CD14-positive monocyte (primary cell): ENCODE measurements at regions not wholly inside any gene's neighbourhood (a gene's known extent, or its start where the extent isn't known, plus 50 kb on each side); places are given as distances from the start of the nearest gene placed in this dataset.

ENCODE experiments used
- DNase-seq, 3 donors: peaks; one replicate each; pipeline ENCODE4 v3.0.0-alpha.2; 2011 to 2022
- H2AFZ ChIP-seq: 2 replicates; pipeline ENCODE4 v1.6.0; 2012; ENCODE audit warnings: mild to moderate bottlenecking, low read depth, low read length, inconsistent platforms; ENCODE audit not compliant: insufficient read depth, poor library complexity, severe bottlenecking
- H3K27ac ChIP-seq, 2 donors: 1 replicate in 1 of 2; 2 replicates in 1 of 2; pipeline ENCODE4 v1.5.1; 2012 to 2013; ENCODE audit warnings: low read length in 2 of 2, control low read depth in 1 of 2, inconsistent platforms in 1 of 2, low read depth in 1 of 2, mild to moderate bottlenecking in 1 of 2
- H3K27me3 ChIP-seq, 2 donors: one replicate each; pipeline versions ENCODE4 v1.6.0 to v1.6.1; 2011 to 2013; ENCODE audit warnings: low read length in 2 of 2; ENCODE audit not compliant: control insufficient read depth in 2 of 2, insufficient read depth in 2 of 2
- H3K36me3 ChIP-seq, 2 donors: replicated peaks in 1 of 2; 1 replicate in 1 of 2; 2 replicates in 1 of 2; pipeline versions ENCODE4 v1.5.1 to v1.6.1; 2012 to 2013; ENCODE audit warnings: low read length in 2 of 2, control low read depth in 1 of 2, inconsistent platforms in 1 of 2, mild to moderate bottlenecking in 1 of 2; ENCODE audit not compliant: insufficient read depth in 2 of 2, control insufficient read depth in 1 of 2
- H3K4me1 ChIP-seq, 2 donors: 1 replicate in 1 of 2; 2 replicates in 1 of 2; pipeline versions ENCODE4 v1.5.1 to v1.6.1; 2012 to 2013; ENCODE audit warnings: low read length in 2 of 2, control low read depth in 1 of 2, inconsistent platforms in 1 of 2, mild to moderate bottlenecking in 1 of 2, moderate library complexity in 1 of 2; ENCODE audit not compliant: insufficient read depth in 2 of 2, control insufficient read depth in 1 of 2
- H3K4me2 ChIP-seq: replicated peaks from 2 replicates; pipeline ENCODE3; 2012; ENCODE audit warnings: low read length, moderate library complexity, mild to moderate bottlenecking; ENCODE audit not compliant: poor library complexity, severe bottlenecking; ENCODE audit errors: extremely low read depth
- H3K4me3 ChIP-seq, 3 experiments: fragments of 200-600 bp in 1 of 3; sonication (generic) in 1 of 3; replicated peaks in 1 of 3; 1 replicate in 2 of 3; 2 replicates in 1 of 3; pipeline ENCODE4 v1.5.1; 2011 to 2013; ENCODE audit warnings: low read length in 3 of 3, mild to moderate bottlenecking in 3 of 3, control low read depth in 2 of 3, low read depth in 2 of 3, inconsistent platforms in 1 of 3, moderate library complexity in 1 of 3
- H3K79me2 ChIP-seq: 2 replicates; pipeline ENCODE4 v1.6.0; 2012; ENCODE audit warnings: mild to moderate bottlenecking, control low read depth, inconsistent platforms, low read length, moderate library complexity; ENCODE audit not compliant: insufficient read depth
- H3K9ac ChIP-seq: 2 replicates; pipeline ENCODE4 v1.6.0; 2017; ENCODE audit warnings: low read length, mild to moderate bottlenecking; ENCODE audit not compliant: insufficient read depth, poor library complexity, severe bottlenecking
- H3K9me3 ChIP-seq, 2 donors: replicated peaks in 1 of 2; 1 replicate in 1 of 2; 2 replicates in 1 of 2; pipeline versions ENCODE4 v1.5.1 to v1.6.1; 2012 to 2013; ENCODE audit warnings: low read length in 2 of 2, control low read depth in 1 of 2; ENCODE audit not compliant: control insufficient read depth in 1 of 2, insufficient read depth in 1 of 2
- H4K20me1 ChIP-seq: 2 replicates; pipeline ENCODE4 v1.6.0; 2012; ENCODE audit warnings: mild to moderate bottlenecking, low read length, control low read depth, moderate library complexity; ENCODE audit not compliant: insufficient read depth
- H3K27ac Mint-ChIP-seq, 7 donors: one replicate each; pipeline ENCODE4 v1.8.0; 2020; ENCODE audit warnings: mild to moderate bottlenecking in 7 of 7, mixed read lengths in 7 of 7, moderate library complexity in 6 of 7, inconsistent platforms in 2 of 7
- H3K27me3 Mint-ChIP-seq, 3 donors: one replicate each; pipeline ENCODE4 v1.8.0; 2021 to 2022; ENCODE audit warnings: low read depth in 3 of 3, mild to moderate bottlenecking in 3 of 3, mixed read lengths in 3 of 3, moderate library complexity in 3 of 3, inconsistent platforms in 1 of 3
- H3K36me3 Mint-ChIP-seq, 2 donors: one replicate each; pipeline ENCODE4 v1.8.0; 2020; ENCODE audit warnings: mixed read lengths in 2 of 2, inconsistent platforms in 1 of 2, mild to moderate bottlenecking in 1 of 2
- H3K4me1 Mint-ChIP-seq: one replicate; pipeline ENCODE4 v1.8.0; 2020; ENCODE audit warnings: mild to moderate bottlenecking, mixed read lengths
- H3K4me3 Mint-ChIP-seq, 2 donors: one replicate each; pipeline ENCODE4 v1.8.0; 2020; ENCODE audit warnings: mild to moderate bottlenecking in 2 of 2, mixed read lengths in 2 of 2, moderate library complexity in 1 of 2
- H3K9me3 Mint-ChIP-seq, 7 donors: one replicate each; pipeline ENCODE4 v1.8.0; 2020 to 2022; ENCODE audit warnings: mixed read lengths in 7 of 7, mild to moderate bottlenecking in 6 of 7, moderate library complexity in 6 of 7, inconsistent platforms in 2 of 7
- WGBS: methylation state at CpG from one replicate; pipeline ENCODE4 v1.1.5; 2013; ENCODE audit warnings: missing lambda C conversion rate; ENCODE audit not compliant: insufficient coverage; 5-methylcytosine and 5-hydroxymethylcytosine counted together
- intact Hi-C, 2 donors: fragments of 100-400 bp; cut with micrococcal nuclease; formaldehyde crosslinking; loops; one replicate each; pipeline versions ENCODE4 v1.15.0 to v1.15.1; 2023
- TF ChIP-seq, protein P1 (sequence below): fragments of 200-600 bp; IDR thresholded peaks from one replicate; pipeline ENCODE4 v1.8.0; 2022; ENCODE audit warnings: antibody characterized with exemption, mild to moderate bottlenecking

DNA sequence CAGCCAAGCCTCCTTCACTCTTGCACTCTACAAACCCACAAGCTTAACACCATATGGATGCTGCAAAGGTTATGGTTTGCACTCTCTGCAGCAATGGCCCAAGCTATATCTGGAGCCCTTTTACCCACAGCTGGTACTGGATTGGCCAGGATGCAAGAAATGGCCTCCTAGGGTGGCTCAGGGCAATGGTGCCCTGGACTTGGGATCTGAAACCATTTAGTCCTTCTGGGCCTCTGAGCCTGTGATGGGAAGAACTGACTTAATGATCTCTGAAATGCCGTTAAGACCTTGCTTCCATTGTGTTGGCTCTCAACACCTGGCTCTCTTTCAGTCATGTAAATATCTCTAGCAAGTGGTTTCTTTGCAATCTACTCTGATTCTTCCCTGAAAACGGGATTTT is 626.0 kb downstream of the KCTD8 start:
- no peak overlapping the region for H3K4me3 Mint-ChIP-seq
- H3K79me2 ChIP-seq = no peaks in the 10 kb centered on the region
- no peaks in the 10 kb centered on the region for H3K4me1 ChIP-seq
- H3K4me2 ChIP-seq = no peak overlapping the region
- H3K4me3 ChIP-seq = no peak overlapping the region
- no peak for DNase-seq
- intact Hi-C loops = no loop called here
- no peaks in the 10 kb centered on the region for H3K36me3 Mint-ChIP-seq
- H3K9ac ChIP-seq = no peak overlapping the region
- no peak overlapping the region for H3K27ac Mint-ChIP-seq
- no peaks in the 10 kb centered on the region for H3K4me1 Mint-ChIP-seq
- H3K27me3 ChIP-seq = no peaks in the 10 kb centered on the region
- H2AFZ ChIP-seq = no peak overlapping the region
- TF ChIP-seq, protein P1, sequence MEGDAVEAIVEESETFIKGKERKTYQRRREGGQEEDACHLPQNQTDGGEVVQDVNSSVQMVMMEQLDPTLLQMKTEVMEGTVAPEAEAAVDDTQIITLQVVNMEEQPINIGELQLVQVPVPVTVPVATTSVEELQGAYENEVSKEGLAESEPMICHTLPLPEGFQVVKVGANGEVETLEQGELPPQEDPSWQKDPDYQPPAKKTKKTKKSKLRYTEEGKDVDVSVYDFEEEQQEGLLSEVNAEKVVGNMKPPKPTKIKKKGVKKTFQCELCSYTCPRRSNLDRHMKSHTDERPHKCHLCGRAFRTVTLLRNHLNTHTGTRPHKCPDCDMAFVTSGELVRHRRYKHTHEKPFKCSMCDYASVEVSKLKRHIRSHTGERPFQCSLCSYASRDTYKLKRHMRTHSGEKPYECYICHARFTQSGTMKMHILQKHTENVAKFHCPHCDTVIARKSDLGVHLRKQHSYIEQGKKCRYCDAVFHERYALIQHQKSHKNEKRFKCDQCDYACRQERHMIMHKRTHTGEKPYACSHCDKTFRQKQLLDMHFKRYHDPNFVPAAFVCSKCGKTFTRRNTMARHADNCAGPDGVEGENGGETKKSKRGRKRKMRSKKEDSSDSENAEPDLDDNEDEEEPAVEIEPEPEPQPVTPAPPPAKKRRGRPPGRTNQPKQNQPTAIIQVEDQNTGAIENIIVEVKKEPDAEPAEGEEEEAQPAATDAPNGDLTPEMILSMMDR = no peak
- 40% methylated on average over 1 of the region's 2 CpGs for WGBS
- no peaks in the 10 kb centered on the region for H3K36me3 ChIP-seq
- H4K20me1 ChIP-seq = no peaks in the 10 kb centered on the region
- H3K27me3 Mint-ChIP-seq = no peaks in the 10 kb centered on the region
- H3K9me3 ChIP-seq = peaks cover 14 to 23% of the 10 kb centered on the region in 2 donors
- no peak overlapping the region for H3K27ac ChIP-seq
- peaks cover 0 to 17% (median 7%) of the 10 kb centered on the region in 7 donors for H3K9me3 Mint-ChIP-seq

DNA sequence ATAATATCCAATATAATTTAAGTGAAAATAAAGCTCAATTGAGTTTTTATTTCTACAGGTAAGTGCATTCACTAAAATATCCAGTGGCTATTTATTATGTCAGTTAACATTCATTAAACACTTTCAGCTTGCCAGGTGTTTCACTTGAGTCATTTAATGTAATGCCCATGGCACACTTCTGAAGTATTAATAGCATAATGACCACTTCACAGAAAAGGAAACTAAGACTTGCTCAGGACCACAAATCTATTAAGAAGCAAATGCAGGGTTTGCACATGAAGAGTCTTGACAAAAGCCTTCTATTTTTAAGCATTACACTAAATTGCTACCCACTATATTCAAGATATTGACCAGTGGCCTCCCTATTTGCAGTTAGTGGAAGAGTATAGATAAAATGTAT is 612.7 kb downstream of the KCTD8 start:
- H3K27me3 Mint-ChIP-seq = no peaks in the 10 kb centered on the region
- no peaks in the 10 kb centered on the region for H3K36me3 Mint-ChIP-seq
- Histone ChIP-seq H3K79me2 (no peaks in the 10 kb centered on the region), H3K9me3 (no peaks in the 10 kb centered on the region), H3K27ac (no peak overlapping the region), H3K9ac (no peak overlapping the region), H2AFZ (no peak overlapping the region), H3K4me1 (no peaks in the 10 kb centered on the region), H4K20me1 (no peaks in the 10 kb centered on the region), H3K4me3 (no peak overlapping the region), H3K36me3 (no peaks in the 10 kb centered on the region), H3K4me2 (no peak overlapping the region), H3K27me3 (no peaks in the 10 kb centered on the region)
- H3K27ac Mint-ChIP-seq = no peak overlapping the region
- no peak for DNase-seq
- intact Hi-C loops = no loop called here
- H3K9me3 Mint-ChIP-seq = peaks cover 0 to 2% (median 0%) of the 10 kb centered on the region in 7 donors
- H3K4me3 Mint-ChIP-seq = no peak overlapping the region
- TF ChIP-seq, protein P1 = no peak
- H3K4me1 Mint-ChIP-seq = no peaks in the 10 kb centered on the region
